NCI-H1694 treated with DMSO at 0.1 percent for 48 hours (cell line): ENCODE measurements at regions not wholly inside any gene's neighbourhood (a gene's known extent, or its start where the extent isn't known, plus 50 kb on each side); places are given as distances from the start of the nearest gene placed in this dataset.
"Not testable (repeated sequence)": the region's sequence is repeated elsewhere in the genome, so short reads cannot be mapped to it uniquely, and the experiment has no call there.

ENCODE experiments used
- DNase-seq: peaks from one replicate; lab custom pipeline; 2025; lab: John Stamatoyannopoulos, UW

- no peak for DNase-seq
Observed at GRCh38 chr2:8370258-8370802, 311.5 kb upstream of the ID2 start.

GRCh38 chr2:8371653-8372052 lies 310.2 kb upstream of the ID2 start:
- no peak for DNase-seq

GRCh38 chr2:8374782-8375181 lies 307.1 kb upstream of the ID2 start:
- no peak for DNase-seq

- no peak for DNase-seq
Observed at GRCh38 chr2:8376603-8377410, 305.0 kb upstream of the ID2 start.

GRCh38 chr2:8378016-8378810 lies 303.6 kb upstream of the ID2 start:
- no peak for DNase-seq

- no peak for DNase-seq
Observed at GRCh38 chr2:8379128-8379527, 302.7 kb upstream of the ID2 start.

GRCh38 chr2:8379549-8379948 lies 302.3 kb upstream of the ID2 start:
- DNase-seq, result no peak

GRCh38 chr2:8380026-8380425 lies 301.8 kb upstream of the ID2 start:
- no peak for DNase-seq

- DNase-seq, result peak; percentile 17
Observed at GRCh38 chr2:8380566-8380965, 301.3 kb upstream of the ID2 start.

GRCh38 chr2:8382485-8382884 lies 299.4 kb upstream of the ID2 start:
- no peak for DNase-seq

- DNase-seq, result not testable (repeated sequence)
Observed at GRCh38 chr2:8386748-8387147, 295.1 kb upstream of the ID2 start.

- no peak for DNase-seq
Observed at GRCh38 chr2:8388781-8389180, 293.1 kb upstream of the ID2 start.

- DNase-seq, result no peak
Observed at GRCh38 chr2:8389431-8390108, 292.3 kb upstream of the ID2 start.

- DNase-seq, result no peak
Observed at GRCh38 chr2:8391126-8391525, 290.7 kb upstream of the ID2 start.

- no peak for DNase-seq
Observed at GRCh38 chr2:8391584-8391983, 290.3 kb upstream of the ID2 start.

GRCh38 chr2:8392098-8392866 lies 289.6 kb upstream of the ID2 start:
- no peak for DNase-seq

- DNase-seq, result no peak
Observed at GRCh38 chr2:8393506-8393905, 288.4 kb upstream of the ID2 start.

GRCh38 chr2:8394131-8394530 lies 287.7 kb upstream of the ID2 start:
- DNase-seq, result no peak

GRCh38 chr2:8394569-8395359 lies 287.1 kb upstream of the ID2 start:
- DNase-seq, result no peak

GRCh38 chr2:8395718-8396117 lies 286.1 kb upstream of the ID2 start:
- DNase-seq, result no peak
